Heart left ventricle (tissue), 16 donors: ENCODE measurements at regions not wholly inside any gene's neighbourhood (a gene's known extent, or its start where the extent isn't known, plus 50 kb on each side); places are given as distances from the start of the nearest gene placed in this dataset.

ENCODE experiments used
- ATAC-seq, 4 donors: fragments of 200-7000 bp; cut with Tn5 transposase; one replicate each; pipeline ENCODE4 v1.9.1; 2020 to 2022; ENCODE audit warnings: moderate library complexity in 4 of 4, mild to moderate bottlenecking in 3 of 4, moderate number of reproducible peaks in 1 of 4
- DNase-seq, 5 donors: peaks; one replicate each; pipeline ENCODE4 v3.0.0-alpha.2; 2020
- H3K27ac ChIP-seq, 12 donors: fragments of 200-600 bp; sonication (generic) in 4 of 12; one replicate each; pipeline versions ENCODE4 v1.5.0 to v1.8.0; 2016 to 2022; ENCODE audit warnings: mild to moderate bottlenecking in 2 of 12
- H3K27me3 ChIP-seq, 9 donors: fragments of 200-600 bp; sonication (generic) in 2 of 9; one replicate each; pipeline versions ENCODE4 v1.5.1 to v1.8.0; 2016 to 2022; ENCODE audit warnings: mild to moderate bottlenecking in 3 of 9
- H3K36me3 ChIP-seq, 9 donors: fragments of 200-600 bp; sonication (generic) in 2 of 9; one replicate each; pipeline versions ENCODE4 v1.5.0 to v1.8.0; 2018 to 2022; ENCODE audit warnings: mild to moderate bottlenecking in 2 of 9
- H3K4me1 ChIP-seq, 12 donors: fragments of 200-600 bp; sonication (generic) in 4 of 12; one replicate each; pipeline versions ENCODE4 v1.5.0 to v1.8.0; 2016 to 2022; ENCODE audit warnings: mild to moderate bottlenecking in 3 of 12
- H3K4me3 ChIP-seq, 12 donors: fragments of 200-600 bp; sonication (generic) in 4 of 12; one replicate each; pipeline versions ENCODE4 v1.5.0 to v1.8.0; 2017 to 2022; ENCODE audit warnings: mild to moderate bottlenecking in 9 of 12, moderate library complexity in 4 of 12
- H3K9me3 ChIP-seq, 12 donors: fragments of 200-600 bp; sonication (generic) in 4 of 12; one replicate each; pipeline versions ENCODE4 v1.5.0 to v1.8.0; 2016 to 2022; ENCODE audit warnings: mild to moderate bottlenecking in 1 of 12
- POLR2A ChIP-seq, 2 donors: fragments of 450-650 bp; IDR thresholded peaks; one replicate each; pipeline ENCODE4 v1.6.1; 2017; ENCODE audit warnings: antibody characterized with exemption in 2 of 2, mild to moderate bottlenecking in 2 of 2, moderate library complexity in 2 of 2
- WGBS, 4 donors: extraction: QIAGEN DNeasy Blood & Tissue Kit in 2 of 4; methylation state at CpG; one replicate each; pipeline versions ENCODE4 v1.1.5 to v1.1.7; 2013 to 2018; 5-methylcytosine and 5-hydroxymethylcytosine counted together
- intact Hi-C, 10 donors: fragments of 100-400 bp; cut with DNase I; formaldehyde crosslinking; loops; one replicate each; pipeline versions ENCODE4 v1.11.1 to v1.14.2; 2022
- TF ChIP-seq, protein P1 (sequence below), 12 donors: fragments of 200-600 bp; sonication (generic) in 4 of 12; IDR thresholded peaks; one replicate each; pipeline versions ENCODE4 v1.5.0 to v1.8.0; 2018 to 2022; ENCODE audit warnings: antibody characterized with exemption in 12 of 12, mild to moderate bottlenecking in 5 of 12
- donor health status: ischemic (EF 13 %, LVEDD 7.1; RV severe dilation, severe dysfunction).
- donor health status: healthy with polysubstance abuse.
- donor health status: DM: no; HTN: yes; CAD: no.
- donor health status: DM: no; HTN: no; CAD: no.
- donor health status: ischemic (EF 25% LVEDD 6.9; RV normal size, moderate dysfunction).
- donor health status: ischemic (EF 25% LVEDD 5.7; RV mildly dilated, moderate dysfunction).
- donor health status: healthy.
- donor health status: DM: yes; HTN: yes; CAD: no.
- donor health status: ischemic (EF 35%, LVEDD 5.7; RV mildly dilated, moderate dysfunction).
- donor health status: nonischemic (EF 11% LVEDD 7.7; RV severe dilation, severe dysfunction).
- donor health status: DM: yes; HTN: yes; CAD: no.
- donor health status: PGD.
- donor health status: ischemic (EF 29% LVEDD 5.4; RV normal size, mild dysfunction).
- donor health status: nonischemic (EF 23%, LVEDD 6.1; RV moderate dilation, normal function).

DNA sequence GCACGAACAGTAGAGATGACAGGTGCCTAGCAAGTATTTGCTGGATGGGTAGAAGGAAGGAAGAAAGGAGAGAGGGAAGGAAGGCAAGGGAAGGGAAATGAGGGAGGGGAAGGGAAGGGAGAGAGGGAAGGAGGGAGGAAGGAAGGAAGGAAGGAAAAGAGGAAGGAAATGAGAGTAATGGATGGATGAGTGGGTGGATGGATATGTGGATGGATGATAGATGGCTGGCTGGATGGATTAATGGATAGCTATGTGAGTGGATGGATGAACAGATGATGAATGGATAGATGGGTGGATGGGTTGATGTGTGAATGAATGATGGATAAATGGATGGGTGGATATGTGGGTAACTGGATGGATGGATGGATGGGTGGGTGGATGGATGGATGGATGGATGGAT lies 125.9 kb upstream of the FGF3 start:
- no peak for TF ChIP-seq POLR2A (IDR thresholded peaks at IDR 0.05)
- TF ChIP-seq, protein P1, sequence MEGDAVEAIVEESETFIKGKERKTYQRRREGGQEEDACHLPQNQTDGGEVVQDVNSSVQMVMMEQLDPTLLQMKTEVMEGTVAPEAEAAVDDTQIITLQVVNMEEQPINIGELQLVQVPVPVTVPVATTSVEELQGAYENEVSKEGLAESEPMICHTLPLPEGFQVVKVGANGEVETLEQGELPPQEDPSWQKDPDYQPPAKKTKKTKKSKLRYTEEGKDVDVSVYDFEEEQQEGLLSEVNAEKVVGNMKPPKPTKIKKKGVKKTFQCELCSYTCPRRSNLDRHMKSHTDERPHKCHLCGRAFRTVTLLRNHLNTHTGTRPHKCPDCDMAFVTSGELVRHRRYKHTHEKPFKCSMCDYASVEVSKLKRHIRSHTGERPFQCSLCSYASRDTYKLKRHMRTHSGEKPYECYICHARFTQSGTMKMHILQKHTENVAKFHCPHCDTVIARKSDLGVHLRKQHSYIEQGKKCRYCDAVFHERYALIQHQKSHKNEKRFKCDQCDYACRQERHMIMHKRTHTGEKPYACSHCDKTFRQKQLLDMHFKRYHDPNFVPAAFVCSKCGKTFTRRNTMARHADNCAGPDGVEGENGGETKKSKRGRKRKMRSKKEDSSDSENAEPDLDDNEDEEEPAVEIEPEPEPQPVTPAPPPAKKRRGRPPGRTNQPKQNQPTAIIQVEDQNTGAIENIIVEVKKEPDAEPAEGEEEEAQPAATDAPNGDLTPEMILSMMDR (IDR thresholded peaks at IDR 0.05) = no peak
- no peaks in the 10 kb centered on the region for H3K27me3 ChIP-seq
- H3K27ac ChIP-seq = no peak overlapping the region
- DNase-seq (no peak), ATAC-seq (no peak)
- 85 to 96% (median 91%) methylated on average over 1 of the region's 1 CpG for WGBS, 4 donors
- H3K4me3 ChIP-seq = no peak overlapping the region
- intact Hi-C loops = loop anchor here in 1 of 10 donors (10.0 kb wide), 1 partner anchor 130 kb away; the partner anchor contains the start of gene ANO1
- H3K9me3 ChIP-seq = peaks cover 0 to 2% (median 0%) of the 10 kb centered on the region in 12 donors
- H3K4me1 ChIP-seq = peaks cover 0 to 18% (median 6%) of the 10 kb centered on the region in 12 donors
- no peaks in the 10 kb centered on the region for H3K36me3 ChIP-seq

DNA sequence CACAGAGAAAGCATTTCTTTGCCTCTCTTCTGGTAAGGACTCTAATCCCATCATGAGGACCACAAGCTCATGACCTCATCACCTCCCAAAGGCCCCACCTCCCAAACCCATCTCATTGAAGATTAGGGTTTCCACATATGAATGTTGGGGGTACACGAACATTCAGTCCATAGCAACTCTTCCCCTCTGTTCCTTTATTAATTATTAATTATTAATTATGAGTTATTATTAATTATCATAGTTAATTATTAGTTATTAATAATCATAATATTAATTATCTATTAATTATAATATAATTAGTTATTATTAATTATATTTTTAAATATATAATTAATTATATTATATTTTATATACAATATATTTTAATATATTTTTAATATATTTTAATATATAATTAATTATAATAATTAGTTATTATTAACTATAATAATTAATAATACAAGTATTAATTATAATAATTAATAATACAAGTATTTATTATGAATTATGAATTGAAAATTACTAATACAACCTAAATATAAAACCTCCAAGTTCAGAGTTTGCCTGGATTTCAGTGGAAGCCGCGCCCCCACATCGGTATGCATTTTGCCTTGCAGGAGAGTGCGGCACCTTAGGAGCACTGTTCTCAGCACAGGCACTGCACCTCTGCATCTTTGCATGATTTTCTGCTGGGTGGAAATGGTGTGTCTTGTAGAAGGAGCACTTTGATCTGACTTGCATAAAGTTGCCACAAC lies 128.0 kb upstream of the FGF3 start:
- Histone ChIP-seq H3K27me3 (no peaks in the 10 kb centered on the region), H3K9me3 (peaks cover 0 to 7% (median 0%) of the 10 kb centered on the region in 12 donors), H3K27ac (no peak overlapping the region), H3K4me1 (peaks cover 0 to 13% (median 1%) of the 10 kb centered on the region in 12 donors), H3K36me3 (no peaks in the 10 kb centered on the region), H3K4me3 (no peak overlapping the region)
- peak in 2 of 5 donors; percentile 7 to 22 for DNase-seq
- TF ChIP-seq POLR2A (IDR thresholded peaks at IDR 0.05) = no peak
- WGBS, 4 donors = 93 to 96% (median 94%) methylated on average over 5 of the region's 5 CpGs
- ATAC-seq = no peak
- intact Hi-C loops = loop anchor here in 1 of 10 donors (10.0 kb wide), 1 partner anchor 128 kb away; the partner anchor contains the start of gene ANO1

DNA sequence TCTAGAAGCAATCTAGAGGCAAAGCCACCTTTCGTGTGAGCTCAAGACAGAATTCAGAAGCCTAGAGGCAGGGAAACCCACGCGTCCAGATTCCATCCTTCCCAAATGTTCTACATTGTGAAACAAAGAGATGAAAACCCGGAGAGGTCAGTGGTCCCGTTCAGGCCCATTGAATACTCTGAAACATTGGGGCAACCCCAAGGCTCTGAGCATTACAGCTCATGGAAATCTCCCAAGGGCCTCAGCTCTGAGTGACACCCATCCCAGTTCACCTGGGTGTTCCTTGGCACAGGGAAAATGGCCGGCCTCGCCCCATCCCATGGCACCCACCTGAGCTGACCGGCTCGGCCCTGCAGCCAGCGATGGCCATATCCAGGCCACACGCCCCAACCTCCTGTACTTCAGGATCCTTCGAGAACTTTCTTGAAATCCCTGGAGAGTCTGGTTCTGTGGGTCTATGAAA lies 128.6 kb upstream of the FGF3 start:
- WGBS, 4 donors = 88 to 94% (median 93%) methylated on average over 10 to 12 of the region's 12 CpGs
- Histone ChIP-seq H3K4me3 (no peak overlapping the region), H3K9me3 (peaks cover 0 to 7% (median 0%) of the 10 kb centered on the region in 12 donors), H3K27me3 (no peaks in the 10 kb centered on the region), H3K27ac (no peak overlapping the region), H3K36me3 (no peaks in the 10 kb centered on the region), H3K4me1 (peaks cover 0 to 13% (median 1%) of the 10 kb centered on the region in 12 donors)
- intact Hi-C loops = loop anchor here in 1 of 10 donors (10.0 kb wide), 1 partner anchor 127 kb away; the partner anchor contains the start of gene ANO1
- DNase-seq (peak in 1 of 5 donors; percentile 15), ATAC-seq (no peak)
- TF ChIP-seq POLR2A (IDR thresholded peaks at IDR 0.05) = no peak
- TF ChIP-seq, protein P1 (IDR thresholded peaks at IDR 0.05) = peak in 1 of 12 donors; percentile 15

DNA sequence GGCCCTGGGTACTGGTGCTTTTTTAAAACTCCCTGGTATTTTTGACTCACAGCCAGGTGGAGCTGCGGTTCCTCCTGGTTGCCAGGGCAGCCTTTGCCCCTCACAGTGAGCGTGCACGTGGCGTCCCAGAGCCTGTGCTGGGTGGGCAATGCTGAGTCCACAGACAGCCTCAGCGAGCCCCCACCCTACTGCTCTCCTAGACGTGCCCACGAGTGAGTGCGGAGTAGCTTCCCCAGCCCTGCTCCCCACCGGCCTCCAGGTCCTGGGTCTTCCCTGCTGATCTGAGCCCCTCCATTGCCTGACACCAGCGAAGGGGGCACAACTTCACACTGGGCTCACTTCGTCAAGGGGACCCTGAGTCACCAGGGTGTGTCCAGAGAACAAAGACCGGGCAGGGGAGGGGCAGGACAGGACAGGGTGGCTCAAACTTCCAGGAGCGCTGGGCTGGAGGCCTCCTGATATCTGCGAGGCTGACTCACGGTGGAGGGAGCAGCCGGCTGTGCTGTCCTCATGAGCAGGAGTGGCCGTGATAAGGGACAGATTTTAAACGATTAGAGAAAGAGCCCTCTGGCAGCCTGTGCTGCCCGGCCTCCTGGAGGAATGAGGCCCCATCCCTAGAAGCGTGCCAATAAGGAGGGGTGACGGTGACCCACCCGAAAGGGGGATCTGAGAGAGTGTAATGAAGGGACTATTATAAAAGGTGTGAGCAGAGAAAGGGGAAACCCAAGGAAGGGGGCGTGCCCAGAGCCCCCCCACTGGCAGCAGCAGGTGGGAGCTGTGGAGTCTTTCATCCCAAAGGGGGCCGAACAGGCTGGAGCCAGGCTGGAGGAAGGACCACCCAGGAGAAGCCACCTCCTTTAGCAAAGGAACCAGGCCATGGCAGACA lies 129.3 kb upstream of the FGF3 start:
- no peaks in the 10 kb centered on the region for H3K36me3 ChIP-seq
- ATAC-seq (peak in 3 of 4 donors; percentile 39 to 59 (median 44)), DNase-seq (peak in 1 of 5 donors; percentile 39)
- TF ChIP-seq, protein P1 (IDR thresholded peaks at IDR 0.05) = peak in 2 of 12 donors; percentile 6 to 15
- TF ChIP-seq POLR2A (IDR thresholded peaks at IDR 0.05) = no peak
- peaks cover 0 to 13% (median 1%) of the 10 kb centered on the region in 12 donors for H3K4me1 ChIP-seq
- no peak overlapping the region for H3K27ac ChIP-seq
- intact Hi-C loops = loop anchor here in 1 of 10 donors (10.0 kb wide), 1 partner anchor 126 kb away; the partner anchor contains the start of gene ANO1
- no peak overlapping the region for H3K4me3 ChIP-seq
- peaks cover 0 to 7% (median 0%) of the 10 kb centered on the region in 12 donors for H3K9me3 ChIP-seq
- WGBS, 4 donors = 56 to 69% (median 60%) methylated on average over 22 to 24 of the region's 24 CpGs
- H3K27me3 ChIP-seq = no peaks in the 10 kb centered on the region
